GM18519 (cell line): ENCODE measurements at regions not wholly inside any gene's neighbourhood (a gene's known extent, or its start where the extent isn't known, plus 50 kb on each side); places are given as distances from the start of the nearest gene placed in this dataset.
A peak's percentile ranks its signal among the peaks of the same experiment; 100 is the strongest.

Experiments used
- ATAC-seq: cut with Tn5 transposase; IDR thresholded peaks from one replicate; pipeline ENCODE4 v1.9.1; 2021; ENCODE audit warnings: mild to moderate bottlenecking, moderate library complexity; ENCODE audit not compliant: unreplicated experiment, low FRiP score

- no peak for ATAC-seq
Measured at GRCh38 chr1:80776266-80776665, 1024.5 kb upstream of the ADGRL2 start.

- no peak for ATAC-seq
Measured at GRCh38 chr1:80769208-80769750, 1031.5 kb upstream of the ADGRL2 start.

GRCh38 chr1:80767711-80768110, 1033.0 kb upstream of the ADGRL2 start:
- no peak for ATAC-seq

- no peak for ATAC-seq
Measured at GRCh38 chr1:80759354-80759753, 1041.4 kb upstream of the ADGRL2 start.

- ATAC-seq, result no peak
Measured at GRCh38 chr1:80755944-80756343, 1044.8 kb upstream of the ADGRL2 start.

GRCh38 chr1:80751204-80751603, 1049.5 kb upstream of the ADGRL2 start:
- ATAC-seq, result no peak

- no peak for ATAC-seq
Measured at GRCh38 chr1:80731241-80731894, 1069.4 kb upstream of the ADGRL2 start.

GRCh38 chr1:80722611-80723010, 1078.1 kb upstream of the ADGRL2 start:
- ATAC-seq, result no peak

GRCh38 chr1:80706526-80706925, 1094.2 kb upstream of the ADGRL2 start:
- no peak for ATAC-seq

- no peak for ATAC-seq
Measured at GRCh38 chr1:80678438-80678837, 1122.3 kb upstream of the ADGRL2 start.

GRCh38 chr1:80675454-80675853, 1125.3 kb upstream of the ADGRL2 start:
- no peak for ATAC-seq

GRCh38 chr1:80673935-80674597, 1126.7 kb upstream of the ADGRL2 start:
- ATAC-seq, result no peak

GRCh38 chr1:80668372-80668771, 1132.4 kb upstream of the ADGRL2 start:
- no peak for ATAC-seq

- no peak for ATAC-seq
Measured at GRCh38 chr1:80666073-80666472, 1134.7 kb upstream of the ADGRL2 start.

GRCh38 chr1:80659161-80659560, 1141.6 kb upstream of the ADGRL2 start:
- ATAC-seq, result no peak

- ATAC-seq, result no peak
Measured at GRCh38 chr1:80657707-80658106, 1143.0 kb upstream of the ADGRL2 start.

GRCh38 chr1:80657044-80657643, 1143.6 kb upstream of the ADGRL2 start:
- ATAC-seq, result no peak

- no peak for ATAC-seq
Measured at GRCh38 chr1:80656641-80657040, 1144.1 kb upstream of the ADGRL2 start.

GRCh38 chr1:80656014-80656636, 1144.6 kb upstream of the ADGRL2 start:
- ATAC-seq, result peak; percentile 80

- no peak for ATAC-seq
Measured at GRCh38 chr1:80646053-80646452, 1154.7 kb upstream of the ADGRL2 start.

- no peak for ATAC-seq
Measured at GRCh38 chr1:80645621-80646020, 1155.1 kb upstream of the ADGRL2 start.
